GM18508 (cell line): ENCODE measurements at regions not wholly inside any gene's neighbourhood (a gene's known extent, or its start where the extent isn't known, plus 50 kb on each side); places are given as distances from the start of the nearest gene placed in this dataset.
"Not testable (repeated sequence)": the region's sequence is repeated elsewhere in the genome, so short reads cannot be mapped to it uniquely, and the experiment has no call there.

Experiments used
- ATAC-seq: cut with Tn5 transposase; IDR thresholded peaks from one replicate; pipeline ENCODE4 v1.9.1; 2021; ENCODE audit warnings: moderate number of reproducible peaks; ENCODE audit not compliant: insufficient read depth, unreplicated experiment

DNA sequence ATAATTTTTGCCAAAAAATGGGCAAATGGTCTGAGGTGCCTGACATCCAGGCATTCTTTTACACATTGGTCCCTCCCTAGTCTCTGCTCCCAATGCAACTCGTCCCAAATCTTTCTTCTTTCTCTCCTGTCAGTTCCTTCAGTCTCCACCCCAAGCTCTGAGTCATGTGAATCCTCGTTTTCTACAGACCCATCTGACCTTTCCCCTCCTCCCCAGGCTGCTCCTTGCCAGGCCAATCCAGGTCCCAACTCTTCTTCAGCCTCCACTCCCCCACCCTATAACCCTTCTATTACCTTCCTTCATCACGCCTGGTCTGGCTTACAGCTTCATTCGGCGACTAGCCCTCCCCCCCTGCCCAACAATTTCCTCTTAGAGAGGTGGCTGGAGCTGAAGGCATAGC, 55.3 kb downstream of the BBS10 start:
- ATAC-seq: not testable (repeated sequence)

DNA sequence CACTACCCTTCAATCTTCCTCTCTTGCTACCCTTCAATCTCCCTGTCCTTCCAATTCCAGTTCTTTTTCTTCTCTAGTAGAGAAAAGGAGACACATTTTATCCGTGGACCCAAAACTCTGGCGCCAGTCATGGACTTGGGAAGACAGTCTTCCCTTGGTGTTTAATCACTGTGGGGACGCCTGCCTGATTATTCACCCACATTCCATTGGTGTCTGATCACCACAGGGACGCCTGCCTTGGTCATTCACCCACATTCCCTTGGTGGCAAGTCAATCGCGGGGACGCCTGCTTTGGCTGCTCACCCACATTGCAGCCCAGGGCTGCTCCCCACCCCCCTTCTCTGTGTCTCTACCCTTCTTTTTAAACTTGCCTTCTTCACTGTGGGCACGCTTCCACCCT, 55.9 kb downstream of the BBS10 start:
- not testable (repeated sequence) for ATAC-seq

DNA sequence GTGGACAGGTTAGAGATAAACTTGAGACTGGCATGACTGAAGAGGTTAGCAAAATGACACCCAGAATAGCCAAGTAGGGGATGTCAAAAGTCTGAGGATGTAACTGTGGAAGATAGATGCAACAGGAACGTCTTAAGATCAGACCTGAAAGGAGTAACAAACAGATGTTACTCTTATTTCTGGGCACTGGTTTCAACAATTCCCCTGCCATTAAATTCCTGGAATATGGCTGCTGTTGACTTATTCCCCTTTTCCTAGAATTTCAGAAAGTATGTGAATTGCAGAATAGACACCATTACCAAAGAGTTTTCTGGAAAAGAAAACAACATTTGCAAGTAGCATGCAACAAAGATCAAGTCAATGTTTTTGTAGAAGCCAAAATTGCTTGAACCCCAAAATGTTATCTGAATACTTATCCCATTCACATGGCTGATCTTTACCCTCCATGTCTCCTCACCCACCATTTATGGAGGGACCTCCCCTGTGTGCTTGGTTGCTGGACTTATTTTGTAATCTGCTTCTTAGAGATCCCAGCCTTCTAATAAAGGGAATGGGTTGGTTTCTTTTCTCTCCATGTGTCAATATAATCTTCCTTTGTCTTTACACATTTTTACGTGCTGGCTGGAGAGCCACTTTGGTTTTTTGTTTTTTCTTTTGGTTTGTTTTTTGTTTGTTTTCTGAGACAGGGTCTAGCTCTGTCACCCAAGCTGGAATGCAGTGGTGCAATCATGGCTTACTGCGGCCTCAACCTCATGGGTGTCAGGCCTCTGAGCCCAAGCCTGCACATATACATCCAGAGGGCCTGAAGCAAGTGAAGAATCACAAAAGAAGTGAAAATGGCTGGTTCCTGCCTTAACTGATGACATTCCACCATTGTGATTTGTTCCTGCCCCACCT, 57.0 kb downstream of the BBS10 start:
- no peak for ATAC-seq

DNA sequence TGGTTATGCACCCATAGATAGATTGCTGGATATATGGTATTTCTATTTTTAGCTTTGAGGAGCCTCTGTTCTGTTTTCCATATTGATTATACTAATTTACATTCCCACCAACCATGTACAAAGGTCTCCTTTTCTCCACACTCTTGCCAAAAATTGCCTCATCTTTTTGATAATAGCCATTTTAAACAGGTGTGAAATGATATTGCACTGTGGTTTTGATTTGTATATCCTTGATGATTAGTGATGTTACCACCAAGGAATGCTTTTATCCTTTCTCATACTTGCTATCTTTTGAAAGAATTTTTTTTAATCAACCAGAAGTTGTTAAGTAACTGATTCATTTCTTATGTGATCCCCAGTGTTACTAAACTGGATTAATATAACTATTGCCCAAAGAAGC, 60.0 kb downstream of the BBS10 start:
- no peak for ATAC-seq

DNA sequence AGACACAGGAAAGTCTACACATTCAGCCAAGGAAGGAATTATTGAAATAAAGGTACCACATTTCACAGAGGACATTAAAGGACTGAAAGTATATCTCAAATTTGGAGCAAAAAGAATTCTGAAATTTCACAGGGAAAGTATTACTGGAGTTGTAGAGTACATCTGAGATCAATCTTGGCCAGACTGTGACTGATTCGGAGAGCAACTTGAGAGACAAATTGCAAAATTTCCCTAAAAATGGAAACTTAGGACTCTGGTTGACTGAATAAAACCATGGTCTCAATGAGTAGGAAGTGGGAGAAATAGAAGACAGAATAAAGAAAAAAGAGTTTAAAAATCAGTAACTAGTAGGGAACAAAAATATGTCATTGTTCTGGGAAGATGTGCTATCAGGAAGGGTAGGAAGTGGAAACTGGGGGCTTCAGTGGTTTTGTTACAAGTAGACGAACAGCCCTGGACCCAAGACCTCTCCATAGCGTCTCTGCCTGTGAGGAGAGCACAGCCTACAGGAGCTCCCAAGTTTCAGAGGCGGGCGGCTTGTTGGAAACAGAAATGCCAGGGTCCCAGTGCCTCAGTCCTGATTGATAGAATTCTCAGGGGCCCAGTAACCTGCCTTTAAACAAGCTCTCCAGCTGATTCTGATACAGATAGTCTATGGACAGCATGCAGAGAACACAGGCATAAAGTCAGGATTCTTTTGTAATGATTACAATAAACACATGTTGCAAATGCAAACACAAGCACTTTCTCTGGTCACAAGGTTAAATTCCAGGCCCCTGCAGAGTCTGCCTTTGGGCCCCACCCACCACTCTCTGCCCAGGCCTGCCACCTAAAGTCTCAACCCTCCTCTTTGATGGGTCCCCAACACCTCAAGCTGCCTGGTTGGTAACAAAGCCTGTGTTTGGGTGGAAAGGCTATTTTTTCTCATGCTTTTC, 63.1 kb downstream of the BBS10 start:
- ATAC-seq: no peak

DNA sequence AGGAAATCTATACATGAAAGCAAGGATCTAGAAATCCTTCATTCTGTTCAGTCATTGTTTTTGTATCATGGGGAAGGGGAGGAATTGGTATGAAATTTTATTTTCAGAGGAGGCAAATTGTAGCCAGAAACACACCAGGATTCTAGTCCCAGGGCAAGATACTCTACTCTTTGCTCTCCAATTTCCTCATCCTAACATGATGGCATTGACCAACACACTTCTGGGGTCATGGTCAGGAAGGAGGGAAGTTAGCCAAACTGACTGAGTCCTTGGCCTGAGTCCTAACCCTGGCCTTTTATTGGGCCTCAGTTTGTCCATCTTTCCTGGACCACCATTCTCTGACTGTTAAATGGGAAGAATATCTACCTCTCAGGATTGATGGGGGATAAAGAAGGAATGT, 65.5 kb downstream of the BBS10 start:
- no peak for ATAC-seq

DNA sequence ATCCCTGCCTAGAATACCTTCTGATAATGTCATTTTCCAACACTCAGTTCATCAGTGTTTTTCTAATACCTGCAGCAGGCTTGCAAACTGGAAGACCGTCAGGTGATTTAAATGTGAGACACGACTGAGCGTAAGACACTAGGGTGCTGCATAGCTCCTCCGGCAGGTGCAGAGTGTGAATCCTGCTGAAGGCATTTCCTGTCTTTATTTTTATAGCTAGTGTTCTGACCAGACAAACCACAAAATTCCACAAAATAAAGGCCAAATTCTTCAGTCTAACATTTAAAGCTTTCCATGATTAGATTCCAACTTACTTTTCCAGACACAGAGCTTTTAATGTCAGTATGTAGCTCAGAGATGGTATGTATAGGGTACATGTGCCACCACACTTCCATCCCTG, 70.7 kb downstream of the BBS10 start:
- ATAC-seq: no peak

DNA sequence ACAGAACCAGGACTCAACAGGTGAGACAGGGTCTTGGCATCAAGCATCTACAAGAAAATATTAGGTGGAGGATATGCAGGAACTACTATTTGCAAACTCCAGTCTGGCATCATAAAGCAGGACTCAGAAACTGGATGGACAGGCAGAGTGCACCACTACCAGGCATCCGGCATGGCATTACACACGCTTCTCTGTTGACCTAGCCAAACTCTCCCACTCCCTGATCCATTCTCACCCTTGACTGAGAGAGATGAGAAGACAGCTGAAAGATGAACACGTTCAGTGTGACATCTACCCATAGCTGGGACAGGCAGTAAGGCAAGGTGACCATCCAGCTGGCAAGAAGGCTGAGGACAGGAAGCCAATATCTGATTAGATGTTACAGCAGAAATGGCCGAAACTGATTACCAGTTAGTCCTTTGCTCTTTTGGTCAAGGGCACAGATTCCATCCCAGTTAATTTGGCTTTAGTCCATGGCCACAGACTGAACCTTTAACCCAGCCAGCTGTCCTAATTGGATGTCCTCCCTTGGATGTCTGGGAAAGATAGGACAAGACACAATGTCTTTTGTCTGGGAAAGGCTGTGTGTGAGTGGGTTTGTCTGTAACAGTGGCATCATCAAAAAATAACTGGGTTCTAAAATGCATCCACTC, 71.6 kb downstream of the BBS10 start:
- ATAC-seq: no peak

DNA sequence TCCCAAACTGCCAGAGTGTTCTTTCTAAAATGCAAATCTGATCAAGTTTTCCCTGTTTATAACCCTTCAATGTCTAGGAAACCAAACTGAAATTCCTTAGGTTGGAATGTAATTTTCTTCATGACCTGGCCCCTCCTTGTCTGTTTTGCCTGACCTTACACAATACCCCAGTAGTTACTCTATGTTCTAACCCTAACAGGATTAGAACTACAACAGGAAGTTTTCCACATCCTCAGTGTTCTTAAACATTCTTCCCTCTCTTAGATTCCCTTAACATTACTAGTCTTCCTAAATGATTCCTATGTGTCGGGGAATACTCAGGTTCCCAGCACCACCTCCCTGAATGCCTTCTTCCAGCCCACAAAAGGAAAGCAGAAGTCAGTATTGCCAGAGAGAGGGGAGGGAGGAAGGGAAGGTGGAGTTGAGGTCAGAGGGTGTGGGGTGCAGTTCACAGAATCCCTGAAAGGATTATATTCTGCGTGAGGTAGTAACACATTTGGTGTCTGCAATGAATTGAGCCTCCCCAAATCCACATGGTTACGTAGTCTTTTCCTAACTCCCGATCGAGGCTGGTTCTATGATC, 72.6 kb downstream of the BBS10 start:
- no peak for ATAC-seq

DNA sequence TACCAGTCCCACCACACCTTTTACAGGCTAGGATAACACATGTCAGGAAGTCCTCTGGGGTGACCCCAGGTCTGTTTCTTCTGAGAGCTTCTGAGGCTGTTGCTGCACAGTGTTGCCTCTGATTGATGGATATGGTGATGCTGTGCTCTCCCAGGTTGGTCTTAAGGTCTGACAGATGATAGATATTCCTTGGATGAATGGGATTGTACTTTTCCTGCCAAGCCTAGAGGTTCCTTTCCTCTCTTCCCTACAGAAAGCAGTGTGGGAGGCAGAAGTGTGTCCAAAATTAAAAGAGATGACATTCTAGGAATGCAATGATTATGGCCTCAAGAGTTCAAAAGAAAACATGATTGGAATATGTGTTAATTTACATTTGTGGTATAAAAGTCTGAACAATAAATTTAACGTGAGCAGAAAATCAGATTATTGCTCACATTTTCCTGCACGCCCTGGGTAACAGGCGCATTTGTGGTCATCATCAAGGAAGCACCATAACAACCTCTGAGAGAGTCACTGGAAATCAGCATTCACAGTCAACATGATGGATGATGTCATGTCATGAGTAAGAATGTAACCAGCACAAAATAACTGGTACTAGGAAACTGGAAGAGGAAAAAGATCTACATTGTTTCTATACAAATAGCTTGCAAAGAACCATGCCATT, 73.7 kb downstream of the BBS10 start:
- ATAC-seq: no peak

DNA sequence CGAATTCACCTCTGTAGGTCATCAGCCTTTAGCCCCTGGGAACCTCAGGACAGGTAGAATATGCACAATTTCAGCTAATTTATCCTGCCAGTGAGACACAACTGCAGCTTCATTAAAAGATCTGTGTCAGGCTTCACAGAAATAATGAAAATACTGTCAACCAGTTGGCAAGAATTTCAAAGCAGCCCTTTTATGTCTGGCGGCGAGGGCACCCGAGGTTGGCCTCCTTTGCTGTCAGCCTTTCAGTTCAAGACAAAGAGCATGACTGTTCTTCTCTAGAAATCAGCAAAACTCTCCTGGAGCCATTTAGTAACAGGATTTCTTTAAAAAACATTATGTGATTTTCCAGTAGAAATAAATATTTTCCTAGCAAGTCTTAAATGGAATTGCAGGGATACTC, 75.9 kb downstream of the BBS10 start:
- ATAC-seq: no peak

DNA sequence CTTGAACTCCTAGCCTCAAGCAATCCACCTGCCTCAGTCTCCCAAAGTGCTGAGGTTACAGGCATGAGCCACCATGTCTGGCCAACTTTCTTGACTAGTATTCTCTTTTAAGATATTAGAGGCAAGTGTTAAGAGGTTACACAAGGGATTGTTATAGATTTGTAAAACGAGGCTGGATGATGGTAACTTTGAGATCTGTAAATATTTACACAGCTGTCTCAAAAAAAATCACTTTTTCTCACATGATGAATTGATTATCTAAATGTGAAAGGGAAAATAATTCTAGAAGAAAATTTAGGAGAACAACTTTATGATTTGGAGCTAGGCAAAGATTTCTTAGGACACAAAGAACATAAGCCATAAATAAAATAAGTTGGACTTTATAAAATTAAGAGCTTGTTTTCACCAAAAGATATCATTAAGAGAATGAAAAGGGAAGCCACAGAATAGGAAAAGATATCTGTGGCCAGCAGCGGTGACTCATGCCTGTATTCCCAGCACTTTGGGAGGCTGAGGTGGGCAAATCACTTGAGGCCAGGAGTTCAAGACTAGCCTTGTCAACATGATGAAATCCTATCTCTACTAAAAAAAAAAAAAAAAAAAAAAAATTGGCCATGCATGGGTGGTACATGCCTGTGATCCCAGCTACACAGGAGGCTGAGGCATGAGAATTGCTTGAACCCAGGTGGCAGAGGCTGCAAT, 77.4 kb downstream of the BBS10 start:
- no peak for ATAC-seq

DNA sequence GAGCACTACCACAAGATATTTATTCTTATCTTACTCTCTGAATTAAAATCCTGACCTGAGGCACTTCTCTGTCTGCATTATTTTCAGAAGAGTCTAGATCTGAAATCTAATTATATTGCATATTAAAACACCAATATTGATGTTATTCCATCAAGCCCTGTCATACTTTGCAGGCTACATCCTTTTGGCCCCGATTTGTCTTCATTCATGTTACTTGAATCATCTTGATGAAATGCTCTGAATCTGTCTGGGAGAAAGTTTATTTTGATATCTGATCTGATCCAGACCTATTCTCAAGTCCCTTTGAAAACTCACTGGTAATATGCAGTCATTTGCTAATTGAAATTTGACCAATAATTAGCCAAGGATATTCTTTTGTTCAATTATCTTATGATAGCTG, 79.9 kb downstream of the BBS10 start:
- no peak for ATAC-seq

DNA sequence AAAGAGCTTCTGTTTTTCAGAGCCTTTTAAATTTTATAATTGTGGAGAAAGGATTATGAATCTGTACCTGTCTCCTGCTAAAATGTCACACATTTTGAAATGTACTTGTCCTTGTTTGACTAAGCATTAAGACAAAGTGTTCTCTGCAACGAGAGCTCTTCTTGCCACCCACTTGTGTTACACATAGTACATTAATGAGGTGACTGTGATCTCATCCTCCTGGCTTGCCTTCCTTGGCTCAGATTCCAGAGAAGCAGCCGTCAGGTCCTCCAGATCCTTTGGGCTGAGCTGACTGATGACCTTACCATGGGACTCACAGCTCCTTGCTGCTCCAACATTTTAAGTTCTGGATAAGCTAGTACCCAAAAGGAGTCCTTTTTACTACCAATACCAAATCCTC, 81.4 kb downstream of the BBS10 start:
- ATAC-seq: no peak

DNA sequence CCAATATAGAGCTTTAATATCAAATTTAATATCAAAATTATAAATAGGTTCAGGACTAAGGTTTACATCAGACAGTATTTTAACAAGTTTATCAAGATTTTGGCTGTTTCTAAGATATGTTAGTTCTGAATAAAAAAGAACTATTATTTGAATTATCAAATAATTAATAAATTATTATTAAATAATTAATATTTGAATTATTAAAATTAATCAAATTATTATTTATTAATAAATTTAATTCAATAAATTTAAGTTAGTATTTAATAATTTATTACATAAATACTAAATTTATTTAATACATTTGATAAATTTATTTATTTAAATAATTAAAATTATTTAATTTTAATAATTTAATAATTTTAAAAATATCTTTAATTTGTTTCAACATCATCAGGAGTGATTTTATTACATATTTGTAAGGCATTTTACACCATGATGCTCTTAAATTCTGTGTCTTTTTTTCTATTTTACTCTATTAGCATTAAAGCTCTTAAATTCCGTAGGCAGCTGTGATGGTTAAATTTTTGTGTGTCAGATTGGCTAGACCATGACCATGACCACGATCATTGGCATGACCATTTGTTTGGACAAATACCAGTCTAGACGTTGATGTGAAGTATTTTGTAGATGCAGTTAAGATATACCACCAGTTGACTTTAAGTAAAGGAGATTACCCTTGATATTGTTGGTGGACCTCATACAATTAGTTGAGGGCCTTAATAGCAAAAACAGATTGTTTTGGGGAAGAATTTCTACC, 82.6 kb downstream of the BBS10 start:
- ATAC-seq: no peak

DNA sequence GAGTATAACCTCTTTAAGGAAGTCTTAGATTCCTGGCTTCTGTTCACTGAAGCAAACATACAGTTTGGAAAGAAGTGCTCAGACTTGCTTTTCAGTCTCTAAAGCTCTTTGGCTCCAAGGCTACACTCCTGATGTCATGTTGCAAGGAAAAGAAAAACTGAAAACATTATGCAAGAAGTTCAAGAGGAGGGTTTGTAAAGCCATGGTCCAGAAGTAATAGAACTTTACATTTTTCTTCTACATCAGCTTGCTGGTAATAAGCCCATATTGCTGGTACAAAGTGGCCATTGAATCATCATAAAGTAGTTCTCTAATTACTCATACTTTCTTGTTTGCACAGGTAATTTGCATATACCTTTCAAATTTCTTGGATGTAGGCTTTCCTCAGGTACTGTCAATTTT, 83.6 kb downstream of the BBS10 start:
- no peak for ATAC-seq

DNA sequence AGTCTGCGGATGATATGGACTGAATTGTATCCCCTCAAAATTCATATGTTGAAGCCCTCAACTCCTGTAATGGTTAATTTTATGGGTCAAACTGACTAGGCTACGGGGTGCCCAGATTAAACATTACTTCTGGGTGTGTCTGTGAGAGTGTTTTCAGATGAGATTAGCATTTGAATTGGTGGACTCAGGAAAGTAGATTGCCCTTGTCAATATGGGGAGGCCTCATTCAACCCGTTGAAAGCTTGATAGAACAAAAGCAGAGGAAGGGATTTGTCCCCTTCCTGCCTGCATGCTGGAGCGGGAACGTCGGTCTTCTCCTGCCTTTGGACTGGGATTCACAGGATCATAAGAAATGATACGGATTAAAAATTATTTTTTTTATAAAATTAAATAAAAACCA, 84.5 kb downstream of the BBS10 start:
- ATAC-seq: no peak

DNA sequence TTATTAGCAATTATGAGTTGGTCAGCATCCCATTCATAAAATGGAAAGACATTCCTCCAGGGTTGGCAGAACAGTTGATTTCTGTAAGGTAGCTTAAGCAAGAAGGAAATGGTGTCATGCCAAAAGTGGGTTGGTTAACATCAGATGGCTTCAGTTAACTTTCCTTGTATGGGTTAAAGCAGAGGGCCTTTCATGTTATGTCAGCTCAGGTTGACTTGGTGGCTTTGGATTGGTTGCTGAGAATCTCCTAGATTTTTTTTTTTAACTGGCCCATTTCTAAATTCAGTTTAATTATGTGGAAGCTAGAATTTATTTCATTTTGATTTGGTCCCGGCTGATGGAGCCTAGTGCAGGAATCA, 87.8 kb downstream of the BBS10 start:
- no peak for ATAC-seq
